Activated naive CD8-positive, alpha-beta T cell treated with anti-CD3 and anti-CD28 coated beads, Interleukin-2, amount 10 ng/mL, durations not matched to agents 7 days and 5 days (primary cell): ENCODE measurements at regions not wholly inside any gene's neighbourhood (a gene's known extent, or its start where the extent isn't known, plus 50 kb on each side); places are given as distances from the start of the nearest gene placed in this dataset.

Experiments
- ATAC-seq: fragments of 150-1000 bp; cut with Tn5 transposase; one replicate; pipeline ENCODE4 v1.10.0; 2021; ENCODE audit warnings: low read depth, moderate library complexity
- POLR2A ChIA-PET: fragments of 350-600 bp; sonication (Branson Sonifier 250); formaldehyde crosslinking; loops from one replicate; lab custom pipeline; 2021; ENCODE audit warnings: antibody characterized with exemption; lab: Charles Lee
- DNase-seq: peaks from one replicate; pipeline ENCODE4 v3.0.0; 2021
- H3K27ac Mint-ChIP-seq: one replicate; pipeline ENCODE4 v1.8.0; 2022; ENCODE audit warnings: mild to moderate bottlenecking, mixed read lengths
- H3K27me3 Mint-ChIP-seq: one replicate; pipeline ENCODE4 v1.8.0; 2022; ENCODE audit warnings: mild to moderate bottlenecking, moderate library complexity, mixed read lengths
- H3K36me3 Mint-ChIP-seq: one replicate; pipeline ENCODE4 v1.8.0; 2021; ENCODE audit warnings: mild to moderate bottlenecking, mixed read lengths
- H3K4me1 Mint-ChIP-seq: one replicate; pipeline ENCODE4 v1.8.0; 2021; ENCODE audit warnings: mixed read lengths
- H3K4me3 Mint-ChIP-seq: one replicate; pipeline ENCODE4 v1.8.0; 2022; ENCODE audit warnings: mild to moderate bottlenecking, moderate library complexity, mixed read lengths
- H3K9me3 Mint-ChIP-seq: one replicate; pipeline ENCODE4 v1.8.0; 2021; ENCODE audit warnings: mixed read lengths

GRCh38 chr3:15151166-15151565, 52.2 kb upstream of the RBSN start:
- Mint-ChIP-seq H3K9me3 (no peaks in the 10 kb centered on the region), H3K4me3 (no peak overlapping the region), H3K36me3 (no peaks in the 10 kb centered on the region), H3K27ac (no peak overlapping the region), H3K4me1 (peaks cover 1% of the 10 kb centered on the region), H3K27me3 (peaks cover 50% of the 10 kb centered on the region)
- DNase-seq (no peak), ATAC-seq (no peak)
- POLR2A ChIA-PET: no interaction called here

GRCh38 chr3:15152184-15152583, 53.2 kb upstream of the RBSN start:
- POLR2A ChIA-PET: no interaction called here
- no peak overlapping the region for H3K4me3 Mint-ChIP-seq
- DNase-seq: no peak
- no peak for ATAC-seq
- H3K27ac Mint-ChIP-seq: no peak overlapping the region
- no peaks in the 10 kb centered on the region for H3K9me3 Mint-ChIP-seq
- H3K36me3 Mint-ChIP-seq: no peaks in the 10 kb centered on the region
- H3K27me3 Mint-ChIP-seq: peaks cover 50% of the 10 kb centered on the region
- H3K4me1 Mint-ChIP-seq: peaks cover 1% of the 10 kb centered on the region

GRCh38 chr3:15153103-15153502, 52.9 kb upstream of the CAPN7 start:
- Mint-ChIP-seq H3K27ac (no peak overlapping the region), H3K9me3 (peaks cover 6% of the 10 kb centered on the region), H3K36me3 (peaks cover 1% of the 10 kb centered on the region), H3K4me1 (peaks cover 1% of the 10 kb centered on the region), H3K4me3 (no peak overlapping the region), H3K27me3 (peaks cover 55% of the 10 kb centered on the region)
- POLR2A ChIA-PET: no interaction called here
- DNase-seq (no peak), ATAC-seq (no peak)

GRCh38 chr3:15154326-15154725, 51.7 kb upstream of the CAPN7 start:
- POLR2A ChIA-PET: no interaction called here
- Mint-ChIP-seq H3K27me3 (peaks cover 50% of the 10 kb centered on the region), H3K9me3 (peaks cover 6% of the 10 kb centered on the region), H3K4me1 (no peaks in the 10 kb centered on the region), H3K36me3 (peaks cover 1% of the 10 kb centered on the region), H3K4me3 (no peak overlapping the region), H3K27ac (no peak overlapping the region)
- DNase-seq: no peak
- ATAC-seq: no peak

GRCh38 chr3:15155840-15156360, 50.1 kb upstream of the CAPN7 start:
- Mint-ChIP-seq H3K27ac (no peak overlapping the region), H3K4me3 (no peak overlapping the region), H3K9me3 (peaks cover 6% of the 10 kb centered on the region), H3K4me1 (peaks cover 4% of the 10 kb centered on the region), H3K27me3 (peaks cover 46% of the 10 kb centered on the region), H3K36me3 (peaks cover 1% of the 10 kb centered on the region)
- no peak for ATAC-seq
- no peak for DNase-seq
- POLR2A ChIA-PET: no interaction called here
